GM21717 (cell line): ENCODE measurements at regions not wholly inside any gene's neighbourhood (a gene's known extent, or its start where the extent isn't known, plus 50 kb on each side); places are given as distances from the start of the nearest gene placed in this dataset.
"Not testable (repeated sequence)": the region's sequence is repeated elsewhere in the genome, so short reads cannot be mapped to it uniquely, and the experiment has no call there.

Experiments
- ATAC-seq: cut with Tn5 transposase; IDR thresholded peaks from one replicate; pipeline ENCODE4 v1.9.1; 2021; ENCODE audit warnings: mild to moderate bottlenecking, moderate library complexity; ENCODE audit not compliant: unreplicated experiment

DNA sequence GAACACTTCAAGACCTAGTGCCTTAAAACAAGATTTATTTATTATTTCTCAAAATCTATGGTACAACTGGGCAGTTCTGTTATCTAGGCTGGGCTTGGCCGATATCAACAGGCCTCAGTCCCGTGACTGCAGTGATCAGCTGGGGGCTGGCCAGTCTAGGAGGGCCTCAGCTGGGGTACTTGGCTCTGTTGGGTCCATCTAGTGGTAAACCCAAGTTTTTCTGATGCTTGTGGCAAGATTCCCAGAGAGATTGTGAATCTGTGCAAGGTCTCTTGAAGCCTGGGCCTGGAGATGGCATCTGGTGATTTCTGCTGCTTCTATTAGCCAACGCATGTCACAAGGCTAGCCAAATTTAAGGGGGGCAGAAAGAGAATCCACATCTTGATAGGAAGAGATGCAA is 482.4 kb upstream of the SGO1 start:
- ATAC-seq, result no peak

GRCh38 chr3:20666091-20666490 is 480.1 kb upstream of the SGO1 start:
- ATAC-seq, result no peak

DNA sequence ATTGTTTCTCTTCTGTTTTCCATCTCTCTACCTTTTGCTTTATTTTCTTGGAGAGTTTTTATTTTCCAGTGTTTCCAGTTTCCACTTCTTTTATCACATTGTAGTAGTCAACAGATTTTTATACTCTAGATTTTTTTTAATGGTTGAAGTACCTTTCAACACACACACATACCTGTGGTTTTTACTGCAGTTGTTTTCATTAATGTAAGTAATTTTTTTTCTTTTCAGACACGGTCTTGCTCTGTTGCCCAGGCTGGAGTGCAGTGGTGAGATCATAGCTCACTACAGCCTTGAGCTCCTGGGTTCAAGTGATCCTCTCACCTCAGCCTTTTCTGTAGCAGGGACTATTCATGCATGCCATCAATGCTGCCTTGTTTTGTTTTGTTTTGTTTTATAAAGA is 472.5 kb upstream of the SGO1 start:
- no peak for ATAC-seq

GRCh38 chr3:20657560-20657959 is 471.6 kb upstream of the SGO1 start:
- ATAC-seq, result no peak

GRCh38 chr3:20652231-20652986 is 466.4 kb upstream of the SGO1 start:
- no peak for ATAC-seq

DNA sequence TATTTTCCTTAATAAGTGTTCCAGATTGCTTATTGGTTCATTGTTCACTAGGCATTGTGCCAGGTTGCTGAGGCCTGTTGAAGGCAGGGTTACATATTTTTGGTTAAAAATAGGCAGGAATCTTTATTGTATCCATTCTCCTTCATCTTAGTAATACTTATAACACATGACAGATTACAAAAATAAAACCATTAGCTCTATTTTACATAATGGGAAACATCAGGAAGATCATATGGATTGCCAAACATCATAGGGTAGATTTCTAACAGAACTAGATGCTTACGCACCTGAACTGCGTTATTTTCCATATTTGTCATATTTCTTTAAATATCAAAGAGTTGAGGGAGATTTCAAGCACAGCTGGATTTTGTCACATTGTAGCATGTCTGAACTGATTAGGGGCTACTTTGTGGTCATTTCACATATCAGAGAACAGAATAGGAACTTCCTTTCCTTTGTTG is 462.9 kb upstream of the SGO1 start:
- no peak for ATAC-seq

DNA sequence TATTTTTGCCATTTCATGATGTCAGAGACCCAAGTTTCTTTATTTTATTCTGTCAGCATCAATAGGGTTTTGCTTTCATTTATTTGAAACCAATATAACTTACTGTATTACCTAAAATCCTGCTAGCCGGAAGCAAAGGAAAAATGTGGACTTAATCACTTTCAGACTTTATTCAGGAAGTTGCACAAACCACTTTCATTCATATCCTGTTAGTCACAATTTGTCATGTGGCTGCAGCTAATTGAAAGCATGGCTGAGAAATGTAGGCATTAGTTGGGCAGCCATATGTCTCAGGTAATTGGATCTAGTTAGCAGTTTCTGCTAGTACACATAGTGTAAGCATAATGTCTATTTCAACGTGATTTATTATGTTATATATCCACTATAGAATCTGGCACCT is 462.3 kb upstream of the SGO1 start:
- no peak for ATAC-seq

GRCh38 chr3:20646425-20646824 is 460.4 kb upstream of the SGO1 start:
- no peak for ATAC-seq

DNA sequence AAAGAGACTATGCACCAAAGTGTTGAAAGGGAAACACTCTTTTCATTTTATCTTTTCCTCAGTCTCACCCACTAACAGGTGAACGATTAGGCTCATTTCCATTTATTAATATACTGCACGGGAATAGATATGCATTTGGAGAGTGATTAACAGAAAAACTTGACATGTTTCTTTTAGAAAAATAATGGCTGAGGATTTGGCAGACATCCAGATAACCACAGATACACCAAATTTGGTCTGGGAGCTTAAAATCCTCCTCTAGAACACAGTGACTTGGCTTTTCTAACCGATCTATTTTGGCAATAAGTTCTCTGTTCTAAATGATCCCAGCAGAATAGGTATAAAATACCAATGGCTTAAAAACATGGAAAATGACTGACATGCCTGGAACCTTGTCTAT is 459.3 kb upstream of the SGO1 start:
- ATAC-seq, result no peak

GRCh38 chr3:20637729-20638128 is 451.7 kb upstream of the SGO1 start:
- ATAC-seq, result no peak

- no peak for ATAC-seq
Measured at GRCh38 chr3:20622304-20622703, 436.3 kb upstream of the SGO1 start.

DNA sequence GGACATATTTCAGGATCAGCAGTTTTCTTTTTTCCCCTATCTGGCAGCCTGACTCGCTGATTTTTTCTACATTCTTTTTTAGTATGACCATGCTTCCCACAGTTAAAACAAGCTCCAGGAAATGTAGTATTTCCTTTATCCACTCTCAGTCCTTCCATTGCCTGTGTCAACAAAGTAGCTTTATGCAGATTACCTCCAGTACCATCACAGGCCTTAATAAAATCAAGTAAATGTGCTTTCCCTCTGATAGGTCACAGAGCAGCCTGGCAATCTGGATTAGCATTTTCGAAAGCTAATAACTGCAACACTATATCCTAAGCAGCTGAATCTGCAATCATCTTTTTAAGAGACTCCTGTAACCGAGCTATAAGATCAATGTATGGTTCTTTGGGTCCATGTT is 432.6 kb upstream of the SGO1 start:
- not testable (repeated sequence) for ATAC-seq

GRCh38 chr3:20618181-20618580 is 432.2 kb upstream of the SGO1 start:
- not testable (repeated sequence) for ATAC-seq

GRCh38 chr3:20615982-20616381 is 430.0 kb upstream of the SGO1 start:
- not testable (repeated sequence) for ATAC-seq

DNA sequence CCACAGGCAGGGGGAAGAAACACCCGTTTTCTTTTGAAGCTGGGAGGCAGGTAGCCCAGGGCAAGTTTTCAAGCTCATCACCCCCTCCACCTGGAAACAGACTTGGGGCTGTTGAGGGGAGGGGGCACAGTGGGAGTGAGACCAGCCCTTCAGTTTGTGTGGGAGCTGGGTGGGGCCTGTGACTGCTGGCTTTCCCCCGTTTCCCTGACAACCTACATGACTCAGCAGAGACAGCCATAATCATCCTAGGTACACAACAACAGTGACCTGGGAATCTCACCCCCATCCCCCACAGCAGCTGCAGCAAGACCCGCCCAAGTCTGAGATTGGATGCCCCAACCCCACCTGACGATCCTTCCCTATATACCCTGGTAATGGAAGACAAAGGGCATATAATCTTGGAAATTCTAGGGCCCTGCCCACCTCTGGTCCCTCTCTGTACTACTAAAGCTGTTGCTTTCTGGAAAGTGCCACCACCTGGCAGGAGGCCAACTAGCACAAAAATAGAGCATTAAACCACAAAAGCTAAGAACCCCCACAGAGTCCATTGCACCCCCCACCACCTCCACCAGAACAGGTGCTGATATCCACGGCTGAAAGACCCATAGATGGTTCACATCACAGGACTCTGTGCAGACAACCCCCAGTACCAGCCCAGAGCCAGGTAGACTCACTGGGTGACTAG is 422.2 kb upstream of the SGO1 start:
- ATAC-seq, result no peak

DNA sequence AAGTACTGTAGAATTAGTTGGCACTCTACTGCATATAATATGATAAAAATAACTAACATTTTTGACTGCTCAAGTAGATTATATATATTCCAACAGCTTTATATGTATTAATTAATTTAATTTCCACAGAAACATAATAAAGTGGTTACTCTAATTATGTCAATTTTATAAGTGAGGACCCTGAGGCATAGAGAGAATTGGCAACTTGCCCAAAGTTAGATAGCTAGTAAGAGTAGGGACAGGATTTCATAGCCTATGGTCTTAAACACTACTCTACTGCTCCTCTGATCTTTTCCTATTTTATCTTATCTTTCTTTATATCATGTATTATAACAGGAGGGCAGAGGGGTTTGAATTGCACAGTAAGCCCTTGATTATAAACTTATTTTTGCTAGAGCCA is 418.7 kb upstream of the SGO1 start:
- no peak for ATAC-seq

DNA sequence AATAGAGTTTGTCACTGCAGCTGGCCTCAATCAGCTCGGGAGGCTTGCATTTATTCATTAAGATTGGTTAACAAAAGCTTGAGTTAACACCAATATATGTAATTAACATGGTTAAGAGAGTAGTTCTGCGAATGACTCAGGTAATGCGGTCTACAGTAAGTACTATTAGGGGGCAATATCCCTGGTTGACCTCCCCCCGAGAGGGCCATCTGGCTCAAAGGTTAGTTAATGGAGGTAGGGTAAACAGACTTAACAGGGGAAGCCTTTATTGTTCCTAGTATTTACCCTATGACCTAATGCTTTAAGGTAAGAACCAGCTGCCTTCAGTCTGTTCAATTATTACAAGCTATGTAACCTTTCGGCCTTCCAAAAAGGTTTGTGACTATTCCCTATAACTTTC is 403.3 kb upstream of the SGO1 start:
- no peak for ATAC-seq

GRCh38 chr3:20588781-20589180 is 402.8 kb upstream of the SGO1 start:
- no peak for ATAC-seq

- ATAC-seq, result no peak
Measured at GRCh38 chr3:20583648-20584047, 397.6 kb upstream of the SGO1 start.

- no peak for ATAC-seq
Measured at GRCh38 chr3:20576228-20576627, 390.2 kb upstream of the SGO1 start.

GRCh38 chr3:20575146-20575545 is 389.1 kb upstream of the SGO1 start:
- no peak for ATAC-seq

DNA sequence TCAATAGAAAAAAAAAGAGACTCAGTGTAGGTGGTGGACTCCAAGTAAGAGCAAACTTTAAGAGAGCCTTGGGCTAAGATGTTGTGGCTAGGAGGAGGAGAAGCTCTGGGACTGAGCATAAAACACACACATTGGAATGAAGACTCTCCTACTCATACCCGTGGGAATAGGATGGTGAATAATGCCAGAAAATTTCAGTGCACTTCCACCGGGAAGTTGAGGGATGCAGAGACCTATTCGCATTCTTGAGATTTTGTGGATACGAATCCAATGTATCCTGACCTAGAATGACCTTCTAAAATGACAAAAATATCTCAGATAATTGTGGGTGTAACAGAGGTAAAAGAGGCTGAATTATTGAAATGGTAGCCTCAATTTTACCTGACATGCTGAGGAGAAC is 388.7 kb upstream of the SGO1 start:
- no peak for ATAC-seq

GRCh38 chr3:20573175-20573574 is 387.2 kb upstream of the SGO1 start:
- no peak for ATAC-seq
